GM18867 (cell line): ENCODE measurements at regions not wholly inside any gene's neighbourhood (a gene's known extent, or its start where the extent isn't known, plus 50 kb on each side); places are given as distances from the start of the nearest gene placed in this dataset.

Source experiments
- ATAC-seq: cut with Tn5 transposase; IDR thresholded peaks from one replicate; pipeline ENCODE4 v1.9.1; 2021; ENCODE audit warnings: mild to moderate bottlenecking, moderate library complexity; ENCODE audit not compliant: unreplicated experiment

DNA sequence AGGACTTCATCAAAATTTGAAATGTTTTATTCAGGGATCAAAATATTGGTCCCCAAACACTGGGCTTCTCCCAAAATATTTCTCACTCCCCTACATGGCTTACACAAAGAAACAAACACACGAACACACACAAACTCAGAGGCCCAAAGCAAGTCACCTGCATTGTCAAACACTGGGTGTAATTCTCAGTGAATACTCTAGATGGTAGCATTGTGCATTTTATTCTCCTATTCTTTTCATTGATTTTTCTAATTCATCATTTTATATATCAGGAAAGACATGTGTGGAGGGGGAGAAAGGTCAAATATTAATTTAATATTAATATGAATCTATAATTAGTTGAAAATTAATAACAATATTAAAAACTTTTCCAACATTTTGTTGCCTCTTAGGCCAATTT lies 72.3 kb upstream of the TNMD start:
- peak; percentile 55 for ATAC-seq

DNA sequence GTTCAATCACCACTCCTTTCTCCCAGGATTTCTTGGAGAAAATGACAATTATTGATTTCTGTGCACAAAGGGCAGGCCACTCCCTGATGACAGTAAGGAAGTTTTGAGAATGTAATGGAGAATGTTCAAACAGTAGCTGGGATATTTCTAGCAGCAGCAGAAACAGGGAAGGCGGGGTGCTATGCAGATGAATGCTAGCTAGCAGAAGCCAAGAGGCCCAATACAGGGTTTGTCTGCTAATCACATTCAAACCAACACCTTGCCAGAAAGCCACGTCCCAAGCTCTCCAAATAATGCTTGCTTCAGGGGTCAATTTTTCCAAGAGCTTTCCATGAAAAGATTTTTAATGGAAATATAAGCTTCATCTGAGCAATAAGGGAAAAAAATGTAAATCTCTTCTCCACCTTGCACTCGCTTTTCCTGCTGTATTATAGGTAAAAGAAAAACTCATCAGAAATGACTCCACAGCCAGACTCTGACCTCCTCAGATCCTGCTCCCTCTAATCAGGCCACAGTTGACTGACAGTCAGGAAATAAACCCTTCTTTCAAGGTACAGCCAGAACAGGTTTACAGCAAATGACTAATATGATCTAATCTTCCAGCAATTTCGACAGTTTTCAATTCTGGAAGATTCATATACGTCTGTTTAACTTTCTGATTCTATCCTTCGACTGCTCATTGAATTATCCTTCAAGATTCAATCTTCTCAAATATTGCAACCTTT lies 84.7 kb upstream of the PCDH19 start:
- no peak for ATAC-seq

DNA sequence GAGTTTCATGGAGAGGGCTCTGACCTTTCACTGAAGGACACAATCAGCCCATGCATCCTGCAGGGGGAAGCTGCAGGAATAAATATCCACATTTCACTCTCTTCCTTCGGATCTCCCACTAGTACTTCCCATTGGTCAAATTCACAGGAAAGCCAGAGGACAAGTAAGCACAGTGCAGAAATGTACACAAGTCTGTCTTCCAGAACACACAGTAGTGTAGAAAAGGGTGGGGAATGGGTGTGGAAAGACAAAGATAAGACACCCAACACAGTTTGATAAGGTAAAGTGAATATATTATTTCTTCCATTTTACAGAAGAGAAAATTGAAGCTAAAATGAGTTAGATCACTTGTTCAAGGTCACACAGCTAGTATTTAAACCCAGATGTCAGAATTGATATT lies 81.1 kb upstream of the PCDH19 start:
- no peak for ATAC-seq

DNA sequence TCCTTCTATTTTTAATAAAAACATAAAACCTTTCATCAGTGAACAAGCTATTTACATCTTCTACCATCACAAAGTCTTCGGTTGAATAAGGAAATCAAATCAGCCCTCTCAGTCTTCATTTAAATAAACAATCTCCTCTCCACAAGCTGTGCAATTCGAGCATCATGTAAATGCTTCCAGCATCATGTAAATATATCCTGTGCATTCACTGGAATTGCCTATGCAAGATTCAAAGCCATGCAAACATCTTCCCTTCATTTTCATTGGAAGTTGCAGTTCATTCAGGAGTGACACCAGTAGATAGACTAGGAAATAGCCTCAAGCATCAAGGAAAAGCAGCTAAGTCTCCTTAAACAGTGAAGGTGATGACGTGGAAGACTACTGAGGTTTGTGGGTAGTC lies 77.7 kb upstream of the PCDH19 start:
- no peak for ATAC-seq

DNA sequence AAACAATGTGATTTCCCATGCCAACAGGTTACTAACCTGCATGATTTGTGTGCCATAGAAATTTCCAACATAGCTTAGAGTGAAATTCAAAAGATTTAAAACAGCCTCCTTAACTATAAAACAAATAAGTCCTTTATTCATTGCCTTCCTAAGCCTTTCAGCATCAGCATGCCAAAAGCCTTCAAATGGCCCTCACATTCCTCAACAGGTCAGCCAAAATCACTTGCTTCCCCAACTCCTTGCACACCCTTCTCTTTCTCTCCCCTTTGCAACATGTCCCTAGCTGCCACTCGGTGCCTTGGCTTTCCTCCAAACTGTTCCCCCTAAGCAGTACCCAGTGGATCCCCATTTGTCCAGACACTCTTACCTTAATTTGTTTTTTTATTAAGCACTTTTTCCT lies 74.9 kb upstream of the PCDH19 start:
- ATAC-seq, result no peak

DNA sequence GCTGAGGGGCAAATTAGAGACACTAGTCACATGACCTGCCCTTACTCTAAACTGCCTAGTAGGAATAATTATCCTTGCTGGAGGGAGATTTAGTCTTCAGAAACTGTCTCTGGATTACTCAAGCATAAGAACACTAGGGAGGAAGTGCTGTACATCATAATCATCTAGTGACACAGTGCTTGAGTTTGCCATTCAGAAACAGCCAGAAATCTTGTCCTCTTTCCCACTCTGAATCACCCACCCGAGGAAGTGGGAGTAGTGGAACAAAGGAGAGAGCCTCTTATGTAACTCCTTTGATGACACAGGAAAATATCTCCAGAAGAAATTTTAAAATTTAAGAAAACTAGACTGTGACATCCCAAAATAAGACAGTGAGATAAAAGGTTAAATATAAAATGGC lies 69.3 kb upstream of the PCDH19 start:
- ATAC-seq, result no peak

DNA sequence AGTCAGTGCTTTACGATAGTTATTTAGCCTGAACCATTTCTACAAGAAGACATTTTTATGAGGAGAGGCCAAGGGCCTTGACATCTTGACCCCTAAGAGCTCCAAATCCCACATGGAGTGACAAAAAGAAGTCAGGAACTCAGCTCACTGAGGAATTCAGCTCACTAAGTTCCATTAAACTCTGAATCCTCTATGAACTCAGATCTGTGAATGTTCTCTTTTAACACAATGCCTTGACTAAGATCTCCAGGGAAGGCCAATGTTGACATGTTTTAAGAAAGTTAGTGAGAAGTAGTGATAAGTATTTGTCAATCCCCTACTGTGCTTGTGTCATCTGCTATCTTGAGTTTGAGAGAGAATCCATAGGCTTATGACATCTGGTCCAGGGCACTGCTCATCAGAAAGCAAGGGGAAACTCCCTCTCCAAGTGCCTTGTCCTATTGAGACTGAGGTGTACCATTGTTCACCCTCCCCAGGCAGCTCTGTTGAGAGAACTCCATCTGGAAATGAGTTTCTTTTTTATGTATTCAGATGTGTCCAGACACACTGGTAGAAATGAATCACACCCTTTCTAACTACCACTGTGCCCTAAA lies 68.7 kb upstream of the PCDH19 start:
- ATAC-seq, result no peak

DNA sequence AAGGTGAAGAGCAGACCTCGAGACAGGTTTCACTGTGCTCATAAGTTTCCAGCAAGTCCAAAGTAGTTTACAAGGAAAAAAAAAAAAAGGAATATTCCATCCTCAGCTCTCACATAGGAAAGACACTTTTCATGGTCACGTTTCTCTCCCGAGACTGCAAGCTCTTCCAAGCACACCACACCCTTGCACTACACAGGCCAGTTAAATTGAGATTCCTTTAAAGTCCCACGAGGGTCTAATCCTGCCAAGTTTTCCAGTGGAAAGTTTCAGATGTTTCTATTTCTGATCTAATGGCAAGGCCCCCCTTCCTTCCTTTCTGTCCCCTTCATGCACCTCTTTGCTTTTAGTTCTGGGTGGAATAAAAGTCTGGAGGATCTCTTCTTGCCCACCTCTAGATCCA lies 67.9 kb upstream of the PCDH19 start:
- no peak for ATAC-seq

DNA sequence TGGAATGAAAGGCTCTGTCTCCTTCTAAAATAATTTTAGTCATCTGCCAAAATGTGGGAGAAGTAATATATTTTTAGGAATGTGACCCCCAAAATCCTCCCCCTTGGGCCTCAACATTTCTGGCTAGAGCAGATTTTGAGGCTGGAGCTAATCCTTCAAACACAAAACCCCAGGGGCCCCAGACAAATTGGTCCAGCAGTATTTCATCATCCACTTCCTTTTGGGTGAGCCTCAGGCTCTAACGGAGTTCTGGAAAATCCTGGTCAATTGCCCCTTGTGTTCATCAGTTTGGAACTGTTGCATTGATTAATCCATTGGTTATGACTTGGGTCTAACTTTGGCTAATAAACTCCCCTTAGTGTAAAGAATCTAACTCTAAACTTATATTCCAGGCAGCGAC lies 67.4 kb upstream of the PCDH19 start:
- ATAC-seq, result no peak
